DND-41 (cell line): ENCODE measurements at regions not wholly inside any gene's neighbourhood (a gene's known extent, or its start where the extent isn't known, plus 50 kb on each side); places are given as distances from the start of the nearest gene placed in this dataset.

ENCODE experiments used
- ATAC-seq: fragments of 200-7000 bp; cut with Tn5 transposase; 3 replicates; pipeline ENCODE4 v1.9.1; 2021; ENCODE audit warnings: low read depth; ENCODE audit not compliant: insufficient read depth
- DNase-seq: peaks from one replicate; pipeline ENCODE4 v3.0.0-alpha.2; 2020
- H2AFZ ChIP-seq: 2 replicates; pipeline ENCODE4 v1.6.0; 2012; ENCODE audit warnings: low read depth, low read length
- H3K27ac ChIP-seq: 2 replicates; pipeline ENCODE4 v1.5.1; 2012; ENCODE audit warnings: low read length, inconsistent platforms
- H3K27me3 ChIP-seq: fragments of 200-600 bp; sonication (generic); 2 replicates; pipeline ENCODE4 v1.6.0; 2012; ENCODE audit warnings: low read length, mild to moderate bottlenecking, inconsistent platforms; ENCODE audit not compliant: insufficient read depth, poor library complexity
- H3K36me3 ChIP-seq: 2 replicates; pipeline ENCODE4 v1.5.1; 2012; ENCODE audit warnings: low read length, inconsistent platforms; ENCODE audit not compliant: insufficient read depth
- H3K4me1 ChIP-seq: 2 replicates; pipeline ENCODE4 v1.5.1; 2012; ENCODE audit warnings: mild to moderate bottlenecking, low read length; ENCODE audit not compliant: insufficient read depth
- H3K4me2 ChIP-seq: 2 replicates; pipeline ENCODE4 v1.6.0; 2012; ENCODE audit warnings: mild to moderate bottlenecking, moderate library complexity, low read length, inconsistent platforms; ENCODE audit not compliant: insufficient read depth
- H3K4me3 ChIP-seq, 2 experiments: fragments of 200-600 bp in 1 of 2; shearing (Covaris generic) in 1 of 2; 2 replicates each; pipeline ENCODE4 v1.5.1; 2012 to 2016; ENCODE audit warnings: inconsistent platforms in 2 of 2, low read length in 2 of 2, mild to moderate bottlenecking in 2 of 2, low read depth in 1 of 2, moderate library complexity in 1 of 2
- H3K79me2 ChIP-seq: 2 replicates; pipeline ENCODE4 v1.6.0; 2012; ENCODE audit warnings: low read length, inconsistent platforms; ENCODE audit not compliant: insufficient read depth
- H3K9ac ChIP-seq: 2 replicates; pipeline ENCODE4 v1.6.0; 2012; ENCODE audit warnings: low read depth, mild to moderate bottlenecking, inconsistent platforms, low read length, moderate library complexity
- H3K9me3 ChIP-seq: 2 replicates; pipeline ENCODE4 v1.5.1; 2012; ENCODE audit warnings: low read length, moderate library complexity, mild to moderate bottlenecking, inconsistent platforms; ENCODE audit not compliant: insufficient read depth, severe bottlenecking
- H4K20me1 ChIP-seq: 2 replicates; pipeline ENCODE4 v1.6.0; 2012; ENCODE audit warnings: low read length; ENCODE audit not compliant: insufficient read depth
- EZH2 ChIP-seq: IDR thresholded peaks from 3 replicates; pipeline ENCODE4 v1.6.1; 2012; ENCODE audit warnings: borderline replicate concordance, low read depth, mild to moderate bottlenecking, moderate library complexity, low read length, inconsistent platforms; ENCODE audit not compliant: severe bottlenecking
- TF ChIP-seq, protein P1 (sequence below): IDR thresholded peaks from 2 replicates; pipeline ENCODE4 v1.5.1; 2012; ENCODE audit warnings: borderline replicate concordance, low read length, moderate library complexity, mild to moderate bottlenecking; ENCODE audit not compliant: poor library complexity, severe bottlenecking; ENCODE audit errors: extremely low read depth

DNA sequence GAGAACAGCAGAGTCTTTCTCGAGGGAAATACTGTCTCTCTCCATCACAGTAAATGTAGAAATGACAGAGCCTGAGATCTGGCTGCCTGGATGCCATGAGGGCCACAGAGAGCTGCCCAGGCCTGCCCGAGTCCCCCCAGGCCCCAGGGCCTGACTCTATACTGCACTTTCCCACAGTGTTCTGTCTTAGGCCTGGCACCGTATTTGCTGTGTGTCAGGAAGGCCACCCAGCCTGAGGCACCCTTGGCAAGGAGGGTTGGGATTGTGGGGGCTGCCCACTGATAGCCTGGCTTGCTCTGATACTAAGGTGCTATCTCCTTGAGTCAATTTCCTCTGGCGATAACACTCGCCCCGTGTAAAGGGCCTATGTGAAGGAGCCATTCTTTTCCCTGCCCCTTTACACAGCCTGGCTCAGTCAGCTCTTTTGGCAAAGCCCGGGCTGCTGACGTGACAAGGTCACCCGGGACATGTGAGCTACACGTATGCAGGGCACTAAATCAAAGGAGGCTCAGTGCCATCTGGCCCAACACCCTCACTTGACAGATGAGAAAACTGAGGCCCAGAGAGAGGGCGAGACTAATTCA lies 630.1 kb upstream of the KLF4 start:
- H3K79me2 ChIP-seq = no peaks in the 10 kb centered on the region
- TF ChIP-seq, protein P1, sequence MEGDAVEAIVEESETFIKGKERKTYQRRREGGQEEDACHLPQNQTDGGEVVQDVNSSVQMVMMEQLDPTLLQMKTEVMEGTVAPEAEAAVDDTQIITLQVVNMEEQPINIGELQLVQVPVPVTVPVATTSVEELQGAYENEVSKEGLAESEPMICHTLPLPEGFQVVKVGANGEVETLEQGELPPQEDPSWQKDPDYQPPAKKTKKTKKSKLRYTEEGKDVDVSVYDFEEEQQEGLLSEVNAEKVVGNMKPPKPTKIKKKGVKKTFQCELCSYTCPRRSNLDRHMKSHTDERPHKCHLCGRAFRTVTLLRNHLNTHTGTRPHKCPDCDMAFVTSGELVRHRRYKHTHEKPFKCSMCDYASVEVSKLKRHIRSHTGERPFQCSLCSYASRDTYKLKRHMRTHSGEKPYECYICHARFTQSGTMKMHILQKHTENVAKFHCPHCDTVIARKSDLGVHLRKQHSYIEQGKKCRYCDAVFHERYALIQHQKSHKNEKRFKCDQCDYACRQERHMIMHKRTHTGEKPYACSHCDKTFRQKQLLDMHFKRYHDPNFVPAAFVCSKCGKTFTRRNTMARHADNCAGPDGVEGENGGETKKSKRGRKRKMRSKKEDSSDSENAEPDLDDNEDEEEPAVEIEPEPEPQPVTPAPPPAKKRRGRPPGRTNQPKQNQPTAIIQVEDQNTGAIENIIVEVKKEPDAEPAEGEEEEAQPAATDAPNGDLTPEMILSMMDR = no peak
- no peak for TF ChIP-seq EZH2
- ATAC-seq (no peak), DNase-seq (no peak)
- no peaks in the 10 kb centered on the region for H4K20me1 ChIP-seq
- H3K4me3 ChIP-seq = no peak overlapping the region
- H3K36me3 ChIP-seq = no peaks in the 10 kb centered on the region
- H3K9ac ChIP-seq = no peak overlapping the region
- H3K4me1 ChIP-seq = no peaks in the 10 kb centered on the region
- H3K27ac ChIP-seq = no peak overlapping the region
- H3K9me3 ChIP-seq = no peaks in the 10 kb centered on the region
- no peaks in the 10 kb centered on the region for H3K27me3 ChIP-seq
- no peak overlapping the region for H3K4me2 ChIP-seq
- H2AFZ ChIP-seq = no peak overlapping the region

DNA sequence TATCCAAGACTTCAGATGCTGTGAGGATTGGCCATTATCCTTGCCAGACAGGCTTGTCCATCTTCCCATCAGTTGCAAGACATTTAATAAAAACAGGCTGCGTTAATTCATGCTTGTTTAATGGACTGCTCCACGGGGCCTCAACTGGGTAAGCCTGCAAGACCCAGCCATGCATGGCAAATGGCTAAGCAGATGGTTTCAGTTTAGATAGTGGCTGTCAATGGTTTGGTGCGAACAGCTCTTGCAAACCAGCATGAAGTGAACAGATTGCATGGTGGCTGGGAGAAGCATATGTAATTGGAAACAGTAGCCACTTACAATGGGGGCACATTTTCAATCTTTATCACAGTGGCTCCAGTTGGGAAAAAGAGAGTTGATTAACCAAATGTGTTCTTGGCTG lies 628.2 kb upstream of the KLF4 start:
- Histone ChIP-seq H3K4me3 (no peak overlapping the region), H3K9me3 (no peaks in the 10 kb centered on the region), H3K79me2 (no peaks in the 10 kb centered on the region), H3K4me1 (no peaks in the 10 kb centered on the region), H3K4me2 (no peak overlapping the region), H3K27ac (no peak overlapping the region), H4K20me1 (no peaks in the 10 kb centered on the region), H2AFZ (no peak overlapping the region), H3K27me3 (no peaks in the 10 kb centered on the region), H3K9ac (no peak overlapping the region), H3K36me3 (no peaks in the 10 kb centered on the region)
- ATAC-seq (no peak), DNase-seq (no peak)
- TF ChIP-seq EZH2 = no peak
- TF ChIP-seq, protein P1 = no peak

DNA sequence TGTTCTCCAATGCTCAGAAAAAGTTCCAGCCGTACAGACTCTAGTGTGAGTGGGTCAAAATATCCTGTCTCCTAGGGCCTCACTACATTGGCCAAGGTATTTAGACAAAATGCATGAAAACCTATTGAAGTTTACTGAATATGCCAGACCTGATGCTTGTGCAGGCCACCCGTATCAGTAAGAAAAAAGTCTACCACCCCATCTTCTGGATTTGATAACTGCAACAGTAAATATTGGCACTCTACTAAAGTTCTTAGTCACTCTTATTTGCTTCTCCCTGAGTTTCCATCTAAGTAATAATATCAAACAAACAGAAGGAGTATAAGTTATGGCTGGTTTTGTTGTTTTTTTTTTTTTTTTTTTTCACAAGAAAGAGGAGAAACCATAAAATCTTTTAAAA lies 627.7 kb upstream of the KLF4 start:
- H4K20me1 ChIP-seq = no peaks in the 10 kb centered on the region

More for the DNA sequence above, 627.7 kb upstream of the KLF4 start:
- no peak for TF ChIP-seq EZH2
- TF ChIP-seq, protein P1 = no peak
- ATAC-seq (no peak), DNase-seq (no peak)
- H3K27me3 ChIP-seq = no peaks in the 10 kb centered on the region
- H3K4me2 ChIP-seq = no peak overlapping the region
- no peaks in the 10 kb centered on the region for H3K4me1 ChIP-seq
- H2AFZ ChIP-seq = no peak overlapping the region
- H3K9ac ChIP-seq = no peak overlapping the region
- H3K36me3 ChIP-seq = no peaks in the 10 kb centered on the region
- no peaks in the 10 kb centered on the region for H3K9me3 ChIP-seq
- H3K27ac ChIP-seq = no peak overlapping the region
- H3K79me2 ChIP-seq = no peaks in the 10 kb centered on the region
- no peak overlapping the region for H3K4me3 ChIP-seq
